Peyer's patch (tissue), 4 donors: ENCODE measurements at regions not wholly inside any gene's neighbourhood (a gene's known extent, or its start where the extent isn't known, plus 50 kb on each side); places are given as distances from the start of the nearest gene placed in this dataset.

ENCODE experiments used
- CTCF ChIP-seq, 6 experiments: fragments of 450-650 bp in 4 of 6; fragments of 200-600 bp in 2 of 6; sonication (generic) in 1 of 6; IDR thresholded peaks; one replicate each; pipeline ENCODE4 v1.5.1; 2017 to 2019; ENCODE audit warnings: antibody characterized with exemption in 6 of 6, mild to moderate bottlenecking in 3 of 6, moderate library complexity in 1 of 6
- POLR2A ChIP-seq, 2 donors: fragments of 450-650 bp; IDR thresholded peaks; one replicate each; pipeline ENCODE4 v1.5.1; 2017; ENCODE audit warnings: antibody characterized with exemption in 2 of 2, mild to moderate bottlenecking in 2 of 2, moderate library complexity in 2 of 2

GRCh38 chr9:87199278-87199677 is 252.0 kb upstream of the GAS1 start:
- no peak for TF ChIP-seq CTCF (IDR thresholded peaks at IDR 0.05)
- TF ChIP-seq POLR2A (IDR thresholded peaks at IDR 0.05): no peak
